GM19025 (cell line): ENCODE measurements at regions not wholly inside any gene's neighbourhood (a gene's known extent, or its start where the extent isn't known, plus 50 kb on each side); places are given as distances from the start of the nearest gene placed in this dataset.
"Not testable (repeated sequence)": the region's sequence is repeated elsewhere in the genome, so short reads cannot be mapped to it uniquely, and the experiment has no call there.

Experiments used
- ATAC-seq: cut with Tn5 transposase; IDR thresholded peaks from one replicate; pipeline ENCODE4 v1.9.1; 2021; ENCODE audit warnings: mild to moderate bottlenecking, low read depth, moderate library complexity; ENCODE audit not compliant: unreplicated experiment

DNA sequence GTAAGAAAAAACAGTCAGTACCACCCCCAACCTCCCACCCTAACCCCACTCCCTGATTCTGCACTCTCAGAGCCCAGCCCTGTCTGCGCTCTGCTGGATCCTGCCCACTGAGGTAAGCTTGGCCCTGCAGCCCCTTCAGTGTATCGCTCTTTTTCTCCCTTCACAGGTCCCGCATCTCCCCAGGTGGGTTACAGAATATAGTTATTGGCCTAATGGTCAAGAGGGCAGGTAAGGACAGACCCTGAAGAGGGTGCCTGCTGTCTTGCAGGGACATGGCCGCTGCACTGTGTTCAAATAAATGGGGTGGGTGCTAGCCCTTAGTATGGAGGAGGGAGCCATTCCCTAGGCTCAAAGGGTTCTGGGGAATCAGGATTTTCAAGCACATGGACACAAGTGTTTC, 135.7 kb downstream of the ADSS2 start:
- ATAC-seq = no peak

DNA sequence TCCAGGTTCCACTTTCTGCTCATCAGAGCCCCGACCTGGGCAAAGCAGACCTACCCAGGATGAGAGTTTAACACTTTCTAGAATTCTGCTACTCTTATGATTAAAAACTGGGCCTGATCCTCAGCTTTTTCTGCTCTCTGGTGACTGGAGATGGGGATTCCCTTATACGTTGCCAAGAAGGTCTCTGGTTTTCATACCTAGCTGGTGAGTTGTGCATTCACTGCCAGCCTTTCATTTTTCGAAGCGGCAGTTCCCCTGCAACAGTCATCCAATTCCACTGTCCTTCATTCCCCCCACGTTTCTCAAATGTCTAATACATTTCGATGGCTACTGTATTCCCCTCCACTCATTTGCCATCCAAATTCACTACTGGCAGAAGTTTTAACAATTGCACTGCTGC, 135.3 kb downstream of the ADSS2 start:
- no peak for ATAC-seq

DNA sequence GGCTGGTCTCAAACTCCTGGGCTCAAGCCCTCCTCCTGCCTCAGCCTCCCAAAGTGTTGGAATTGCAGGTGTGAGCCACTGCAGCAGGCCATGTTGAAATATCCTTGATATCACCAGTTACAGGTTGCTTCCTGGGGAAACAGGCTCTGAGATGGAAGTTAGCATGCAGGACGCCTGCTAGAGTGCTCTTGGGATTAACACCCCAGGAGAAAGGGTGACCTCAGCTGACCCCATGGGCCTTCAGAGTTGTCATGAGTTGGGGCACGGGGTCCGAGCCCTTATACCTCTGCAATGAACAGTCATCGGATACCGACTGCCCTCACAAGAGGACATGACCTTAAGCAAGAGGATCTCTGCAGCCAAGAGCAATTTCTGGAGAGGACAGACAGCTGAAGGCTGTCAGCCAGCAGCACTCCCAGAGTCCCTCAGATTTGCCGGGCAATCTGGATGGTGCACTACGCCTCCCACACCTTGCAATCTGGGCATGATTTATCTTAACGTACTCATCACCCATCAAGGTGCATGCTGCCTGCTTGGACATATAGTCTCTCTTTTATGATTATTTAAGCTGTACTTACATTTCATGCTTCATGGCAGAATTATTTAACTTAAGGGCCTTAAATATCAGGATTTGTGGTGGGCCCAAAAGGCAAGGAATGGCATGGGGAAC, 134.6 kb downstream of the ADSS2 start:
- no peak for ATAC-seq

DNA sequence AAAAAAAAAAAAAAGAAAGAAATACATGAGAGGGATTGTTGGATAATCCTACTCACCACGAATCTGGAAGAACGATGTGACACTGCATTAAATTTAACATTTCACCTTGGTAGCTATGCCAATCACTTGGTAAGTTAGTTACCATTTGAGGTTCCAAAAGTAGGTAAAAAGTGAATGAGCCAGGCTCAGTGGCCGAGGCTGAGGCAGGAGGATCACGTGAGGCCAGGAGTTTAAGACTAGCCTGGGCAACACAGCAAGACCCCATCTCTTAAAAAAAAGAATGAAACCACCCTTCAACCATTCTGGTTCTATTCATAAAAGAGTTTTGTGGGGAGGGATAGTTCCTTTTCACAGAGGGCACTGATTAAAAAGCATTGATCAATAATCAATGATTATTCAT, 133.6 kb downstream of the ADSS2 start:
- no peak for ATAC-seq

DNA sequence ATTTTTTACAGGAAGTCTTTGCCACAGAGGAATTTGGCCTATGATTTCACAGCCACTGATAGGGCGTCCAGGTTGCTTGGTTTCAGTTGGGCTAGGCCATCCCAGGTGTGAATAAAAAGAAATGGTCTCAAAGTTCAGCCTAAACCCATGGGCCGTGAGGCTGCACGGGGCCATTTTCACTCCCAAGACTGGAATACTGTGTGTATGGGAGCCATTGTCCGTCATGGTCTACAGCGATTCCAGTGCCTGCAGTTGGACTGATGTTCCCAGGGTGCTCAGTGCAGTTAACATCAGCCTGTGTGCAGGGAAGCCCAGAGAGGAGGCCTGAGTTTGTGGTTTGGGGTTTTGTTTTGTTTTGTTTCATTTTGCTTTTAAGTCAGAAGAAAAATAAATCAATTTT, 133.2 kb downstream of the ADSS2 start:
- ATAC-seq = no peak

DNA sequence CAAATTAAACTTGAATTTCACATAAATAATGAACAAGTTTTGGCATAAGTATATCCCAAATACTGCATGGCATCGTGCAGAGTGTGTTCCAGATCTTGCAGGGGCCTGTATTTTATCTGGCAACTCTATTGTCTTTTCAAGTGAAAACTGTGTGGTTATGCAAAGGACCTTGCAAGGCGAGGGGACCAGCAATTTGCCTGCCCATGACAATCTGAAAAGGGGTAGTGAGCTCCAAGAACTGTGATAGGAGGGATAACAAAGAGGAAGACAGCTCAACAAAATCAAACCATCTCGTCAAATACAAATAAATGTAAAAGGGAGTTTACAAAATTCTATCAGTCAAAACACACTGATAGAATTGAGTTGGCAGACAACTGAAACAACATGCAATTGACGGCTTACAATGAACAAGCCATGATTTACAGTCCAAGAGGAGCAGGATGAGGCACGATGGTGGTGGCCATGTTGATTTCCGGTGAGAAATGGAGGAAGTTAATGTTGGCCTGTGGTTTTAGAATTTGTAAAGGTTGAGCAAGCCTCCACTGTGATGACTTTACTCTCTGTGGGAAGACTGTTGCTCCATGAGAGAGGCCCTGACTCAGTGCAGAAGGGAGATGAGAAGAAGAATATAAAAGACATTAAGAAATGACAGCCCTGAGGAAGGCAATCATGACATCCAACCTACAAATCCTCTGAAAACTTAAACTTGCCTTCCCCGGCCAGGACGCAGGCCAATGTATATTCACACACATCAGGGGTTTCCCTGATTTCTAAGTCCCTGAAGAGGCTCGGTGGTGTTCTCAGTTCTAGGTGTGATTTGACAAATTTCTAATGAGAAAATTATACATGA, 132.2 kb downstream of the ADSS2 start:
- ATAC-seq = peak; percentile 66

DNA sequence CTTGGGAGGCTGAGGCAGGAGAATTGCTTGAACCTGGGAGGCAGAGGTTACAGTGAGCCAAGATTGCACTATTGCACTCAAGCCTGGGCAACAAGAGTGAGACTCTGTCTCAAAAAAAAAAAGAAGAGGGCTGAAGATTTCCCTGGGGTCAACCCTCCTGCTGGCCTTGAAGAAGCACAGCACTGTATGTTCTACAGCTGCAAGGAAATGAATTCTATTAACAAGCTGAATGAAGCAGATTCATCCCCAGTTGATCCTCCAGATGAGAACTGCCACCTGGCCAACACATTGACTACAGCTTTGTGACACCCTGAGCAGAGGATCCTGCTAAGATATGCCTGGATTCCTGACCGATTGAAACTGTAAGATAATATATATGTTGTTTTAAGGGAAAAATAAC, 129.5 kb downstream of the ADSS2 start:
- no peak for ATAC-seq

DNA sequence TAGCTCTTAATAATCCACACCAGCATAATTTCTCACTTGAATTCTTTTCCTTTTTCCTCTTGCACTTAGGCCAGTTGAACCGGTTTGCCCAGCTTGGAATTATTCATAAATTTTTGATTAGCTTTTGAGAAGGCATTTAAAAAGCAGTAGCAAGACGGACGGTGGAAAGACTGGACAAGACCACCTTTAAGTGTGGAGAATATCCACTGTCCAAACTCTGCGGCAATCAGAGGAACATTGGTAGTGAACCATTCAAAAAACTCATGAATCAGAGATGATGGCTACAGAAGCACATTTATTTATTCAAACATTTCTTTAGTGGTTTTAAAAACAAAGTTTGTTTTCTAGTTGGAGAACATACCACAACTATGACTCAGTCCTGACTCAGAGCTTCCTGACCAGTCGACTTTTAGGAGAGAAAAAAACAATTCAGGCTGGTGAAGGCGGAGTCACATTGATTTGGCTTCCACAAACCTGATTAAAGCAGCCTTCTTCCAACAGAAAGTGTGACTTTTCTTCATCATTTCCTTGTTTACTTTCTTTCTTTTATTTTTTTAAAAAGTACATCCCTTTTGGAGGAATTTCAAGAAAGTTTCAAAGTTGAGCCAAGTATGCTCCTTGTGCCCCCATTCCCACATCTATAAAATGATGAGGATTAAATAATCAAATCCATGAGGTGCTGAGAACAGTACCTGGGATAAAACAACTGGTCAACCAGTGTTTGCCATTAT, 128.8 kb downstream of the ADSS2 start:
- no peak for ATAC-seq

DNA sequence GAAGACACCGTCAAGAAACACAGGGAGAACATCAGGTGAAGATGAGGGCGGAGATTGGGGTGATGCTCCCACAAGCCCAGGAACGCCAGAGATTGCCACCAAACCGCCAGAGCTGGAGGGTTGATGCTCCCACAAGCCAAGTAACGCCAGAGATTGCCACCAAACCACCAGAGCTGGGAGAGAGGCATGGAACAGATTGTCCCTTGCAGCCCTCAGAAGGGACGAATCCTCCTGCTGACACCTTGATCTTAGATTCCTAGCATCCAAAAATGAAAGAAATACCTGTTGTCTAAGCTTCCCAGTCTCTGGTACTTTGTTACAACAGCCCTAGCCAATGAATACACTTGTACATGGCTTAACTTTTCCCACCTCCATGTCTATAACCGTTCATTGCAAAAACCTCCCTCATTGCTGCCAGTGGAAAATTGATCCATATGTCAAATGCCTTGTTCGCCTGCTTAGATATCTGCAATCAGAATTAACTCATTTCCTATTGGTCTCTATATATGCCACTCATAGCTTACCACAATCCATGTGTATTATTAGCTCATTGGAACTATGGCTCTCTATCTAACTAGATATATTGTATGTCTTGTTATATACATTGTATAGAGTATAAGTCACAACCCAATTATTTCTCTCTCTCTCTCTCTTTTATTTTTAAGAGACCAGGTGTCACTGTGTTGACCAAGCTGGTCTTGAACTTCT, 127.4 kb downstream of the ADSS2 start:
- no peak for ATAC-seq

DNA sequence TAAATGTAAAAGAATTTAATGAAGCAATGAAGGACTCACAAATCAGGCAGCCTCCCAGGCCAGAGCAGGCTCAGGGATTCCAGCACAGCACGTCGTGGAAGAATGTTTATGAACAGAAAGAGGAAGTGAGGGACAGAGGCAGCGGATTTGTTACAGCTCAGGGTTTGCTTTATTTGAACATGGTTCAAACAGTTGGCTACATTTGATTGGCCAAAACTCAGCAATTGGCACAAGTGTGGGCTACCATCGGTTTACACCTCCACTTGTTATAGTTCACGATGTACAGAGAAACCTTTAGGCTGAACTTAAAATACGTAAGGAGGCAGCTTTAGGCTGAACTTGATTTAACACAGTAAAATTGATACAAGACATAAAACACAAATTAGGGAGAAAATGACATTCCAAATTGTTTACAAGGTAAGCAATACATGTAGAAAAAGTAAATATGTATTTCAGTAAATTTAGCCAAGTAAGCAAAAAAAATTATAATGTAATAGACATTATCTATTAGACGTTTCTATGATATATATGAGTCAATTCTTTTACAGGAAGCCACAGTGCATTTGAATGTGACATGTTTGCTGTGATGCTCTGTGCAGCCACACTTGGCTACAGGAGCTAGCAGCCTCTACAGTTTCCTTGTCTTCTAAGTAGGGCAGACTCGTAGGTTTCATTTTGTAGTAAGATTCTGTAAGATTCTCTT, 126.5 kb downstream of the ADSS2 start:
- peak; percentile 51 for ATAC-seq

DNA sequence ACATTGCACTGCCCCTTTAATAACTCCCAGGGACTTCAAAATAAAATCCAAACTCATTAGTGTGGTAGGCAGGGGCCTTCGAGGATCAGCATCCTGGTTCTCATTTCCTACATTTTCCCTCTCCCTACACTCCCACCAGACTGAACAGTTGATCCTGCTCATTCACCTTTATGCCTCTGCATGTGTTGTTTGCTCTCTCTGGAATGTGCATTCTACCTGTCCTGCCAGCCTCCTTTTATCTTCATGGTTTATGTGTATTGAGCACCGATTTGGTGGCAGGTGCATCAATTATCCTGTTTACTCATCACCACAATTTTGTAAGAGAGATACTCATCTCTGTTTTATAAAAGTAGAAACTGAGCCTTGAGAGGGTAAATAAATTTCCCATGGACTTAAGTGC, 125.0 kb downstream of the ADSS2 start:
- ATAC-seq = no peak

DNA sequence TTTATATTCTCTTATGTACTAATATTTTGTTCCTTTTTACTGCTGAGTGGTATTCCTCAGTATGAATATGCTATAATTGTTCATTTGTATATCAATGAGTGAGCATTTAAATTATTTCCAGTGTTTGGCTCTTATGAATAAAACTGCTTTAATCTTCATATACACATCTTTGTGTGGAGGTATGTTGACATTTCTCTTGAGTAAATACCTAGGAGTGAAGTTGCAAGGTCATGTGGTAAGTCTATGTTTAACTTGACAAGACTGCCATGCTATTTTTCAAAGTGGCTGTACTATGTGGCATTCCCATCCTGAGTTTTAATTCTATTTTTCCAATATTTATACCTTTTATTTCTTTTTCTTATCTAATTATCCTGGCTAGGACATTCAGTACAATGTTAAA, 124.2 kb downstream of the ADSS2 start:
- ATAC-seq = no peak

DNA sequence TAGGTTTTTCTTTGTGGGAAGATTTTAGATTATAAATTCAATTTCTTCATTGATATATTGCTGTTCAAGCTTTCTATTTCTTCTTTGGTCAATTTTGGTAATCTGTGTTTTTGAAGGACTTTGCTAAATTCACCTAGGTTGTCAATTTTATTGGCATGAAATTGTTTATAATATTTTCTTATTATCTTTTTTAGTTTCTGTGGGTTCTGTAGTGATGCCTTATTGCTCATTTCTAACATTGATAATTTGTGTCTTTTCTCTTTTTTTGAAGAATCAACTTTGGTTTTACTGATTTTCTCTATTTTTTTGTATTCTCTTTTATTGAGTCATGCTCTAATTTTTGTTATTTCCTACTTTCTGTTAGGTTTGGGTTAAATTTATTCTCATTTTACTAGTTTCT, 123.2 kb downstream of the ADSS2 start:
- no peak for ATAC-seq

DNA sequence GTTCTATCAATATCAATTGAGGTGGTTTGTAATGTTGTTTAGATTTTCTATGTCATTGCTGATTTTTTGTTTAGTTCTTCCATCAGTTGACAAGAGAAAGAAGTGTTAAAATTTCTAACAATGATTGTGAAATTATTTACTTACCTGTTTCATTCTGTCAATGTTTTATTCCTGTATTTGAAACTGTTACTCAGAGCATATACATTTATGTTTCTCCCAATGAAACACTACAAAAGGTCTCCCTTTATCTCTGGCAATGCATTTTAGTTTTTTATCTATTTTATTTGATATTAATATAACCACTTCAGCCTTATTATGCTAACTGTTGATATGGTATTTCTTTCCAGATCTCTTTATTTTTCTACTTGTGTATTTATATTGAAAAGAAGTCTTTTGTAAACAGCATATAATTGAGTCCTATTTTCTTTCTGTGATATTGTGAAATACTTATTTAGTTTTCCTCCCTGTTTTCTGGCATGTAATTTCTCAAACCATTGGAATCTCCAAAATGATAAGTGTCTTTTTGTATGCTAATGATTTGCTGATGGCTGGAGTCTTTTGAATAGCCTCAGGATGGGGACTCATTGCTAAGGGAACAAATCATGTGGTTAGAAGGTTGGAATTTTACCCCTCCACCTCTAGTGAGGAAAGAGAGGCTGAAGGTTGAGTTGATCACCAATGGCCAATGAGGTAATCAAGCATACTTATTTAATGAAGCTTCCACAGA, 122.0 kb downstream of the ADSS2 start:
- no peak for ATAC-seq

DNA sequence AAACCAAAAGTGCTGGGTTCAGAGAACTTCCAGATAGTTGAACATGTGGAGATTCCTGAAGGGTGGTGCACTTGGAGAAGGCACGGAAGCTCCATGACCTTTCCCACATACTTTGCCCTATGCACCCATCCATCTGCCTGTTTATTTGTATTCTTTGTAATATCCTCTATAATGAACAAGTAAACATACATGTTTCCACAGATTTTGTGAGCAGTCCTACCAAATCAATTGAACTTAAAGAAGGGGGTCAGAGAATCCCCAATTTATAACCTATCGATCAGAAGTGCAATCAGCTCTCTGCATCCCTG, 121.4 kb downstream of the ADSS2 start:
- ATAC-seq = no peak

DNA sequence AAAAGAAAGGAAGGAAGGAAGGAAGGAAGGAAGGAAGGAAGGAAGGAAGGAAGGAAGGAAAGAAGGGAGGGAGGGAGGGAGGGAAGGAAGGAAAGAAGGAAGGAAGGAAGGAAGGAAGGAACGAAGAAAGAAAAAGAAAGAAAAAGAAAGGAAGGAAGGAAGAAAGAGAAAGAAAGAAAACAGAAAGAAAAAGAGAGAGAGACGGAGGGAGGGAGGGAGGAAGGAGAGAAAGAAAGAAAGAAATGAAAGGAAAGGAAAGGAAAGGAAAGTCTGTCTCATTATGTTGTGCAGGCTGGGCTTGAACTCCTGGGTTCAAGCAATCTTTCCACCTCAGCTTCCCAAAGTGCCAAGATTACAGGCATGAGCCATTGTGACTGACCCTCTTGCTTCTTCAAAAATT, 118.9 kb downstream of the ADSS2 start:
- not testable (repeated sequence) for ATAC-seq

DNA sequence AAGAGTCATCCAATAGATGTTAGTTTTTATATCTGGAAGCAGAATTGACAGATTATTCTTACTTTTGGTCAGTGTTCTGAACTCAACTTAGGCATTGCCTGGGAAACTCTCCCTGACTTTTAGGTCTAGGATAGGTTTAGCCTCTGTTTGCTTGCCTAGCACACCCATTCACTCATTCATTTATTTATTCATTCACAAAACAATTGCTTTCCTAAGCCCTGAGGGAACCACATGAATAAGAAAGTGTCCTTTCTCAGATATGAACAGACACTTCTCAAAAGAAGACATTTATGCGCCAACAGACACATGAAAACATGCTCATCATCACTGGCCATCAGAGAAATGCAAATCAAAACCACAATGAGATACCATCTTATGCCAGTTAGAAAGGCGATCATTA, 117.4 kb downstream of the ADSS2 start:
- ATAC-seq = not testable (repeated sequence)

DNA sequence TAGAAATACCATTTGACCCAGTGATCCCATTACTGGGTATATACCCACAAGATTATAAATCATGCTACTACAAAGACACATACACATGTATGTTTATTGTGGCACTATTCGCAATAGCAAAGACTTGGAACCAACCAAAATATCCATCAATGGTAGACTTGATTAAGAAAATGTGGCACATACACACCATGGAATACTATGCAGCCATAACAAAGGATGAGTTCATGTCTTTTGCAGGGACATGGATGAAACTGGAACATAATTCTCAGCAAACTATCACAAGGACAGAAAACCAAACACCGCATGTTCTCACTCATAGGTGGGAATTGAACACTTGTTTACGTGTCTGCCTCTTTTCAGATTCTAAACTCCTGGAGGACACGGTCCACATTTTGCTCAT, 116.9 kb downstream of the ADSS2 start:
- ATAC-seq = not testable (repeated sequence)

DNA sequence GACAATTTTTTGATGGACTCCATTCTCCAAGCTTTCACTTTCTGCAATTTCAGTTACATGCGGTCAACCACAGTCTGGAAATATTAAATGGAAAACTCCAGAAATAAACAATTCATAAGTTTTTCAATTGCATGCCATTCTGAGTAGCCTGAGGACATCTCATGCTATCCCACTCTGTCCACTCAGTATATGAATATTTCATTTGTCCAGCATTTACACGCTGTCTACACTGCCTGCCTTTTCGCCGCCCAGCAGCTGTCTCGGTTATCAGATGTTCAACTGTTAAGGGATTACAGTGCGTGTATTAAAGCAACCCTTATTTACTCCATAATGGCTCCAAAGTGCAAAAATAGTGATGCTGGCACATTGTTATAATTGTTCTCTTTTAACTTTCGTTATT, 116.3 kb downstream of the ADSS2 start:
- no peak for ATAC-seq
